HEK293 (cell line): ENCODE measurements at regions not wholly inside any gene's neighbourhood (a gene's known extent, or its start where the extent isn't known, plus 50 kb on each side); places are given as distances from the start of the nearest gene placed in this dataset.
"Not testable (repeated sequence)": the region's sequence is repeated elsewhere in the genome, so short reads cannot be mapped to it uniquely, and the experiment has no call there.

ENCODE experiments used
- CTCF ChIA-PET: fragments of 350-600 bp; formaldehyde crosslinking; extraction: SDS; loops from one replicate; lab custom pipeline; 2021; ENCODE audit warnings: antibody characterized with exemption; lab: Yijun Ruan, JAX
- POLR2A ChIA-PET: fragments of 300-600 bp; formaldehyde crosslinking; extraction: SDS; loops from one replicate; lab custom pipeline; 2020; ENCODE audit warnings: antibody characterized with exemption, inconsistent platforms; lab: Yijun Ruan, JAX
- H3K27ac ChIP-seq: fragments of 200-500 bp; sonication (Bioruptor generic); 2 replicates; pipeline ENCODE4 v1.5.1; 2014; ENCODE audit warnings: low read depth, low read length, control low read depth, inconsistent platforms; ENCODE audit errors: extremely low read depth
- H3K36me3 ChIP-seq, 2 experiments: fragments of 200-500 bp in 1 of 2; sonication (Bioruptor generic) in 1 of 2; 1 replicate in 1 of 2; 2 replicates in 1 of 2; pipeline ENCODE4 v1.5.1; 2014 to 2017; ENCODE audit warnings: inconsistent platforms in 2 of 2, low read length in 2 of 2; ENCODE audit not compliant: control insufficient read depth in 2 of 2, insufficient read depth in 1 of 2
- H3K4me1 ChIP-seq: fragments of 200-500 bp; sonication (Bioruptor generic); 2 replicates; pipeline ENCODE4 v1.5.1; 2014; ENCODE audit warnings: mild to moderate bottlenecking, low read length, inconsistent platforms; ENCODE audit not compliant: control insufficient read depth, insufficient read depth
- H3K4me3 ChIP-seq: 2 replicates; pipeline ENCODE4 v1.5.1; 2011; ENCODE audit warnings: low read depth, mild to moderate bottlenecking, control low read depth, low read length, moderate library complexity
- H3K9me3 ChIP-seq: fragments of 200-500 bp; sonication (Bioruptor generic); 2 replicates; pipeline ENCODE4 v1.5.1; 2014; ENCODE audit warnings: low read depth, low read length, inconsistent platforms; ENCODE audit not compliant: control insufficient read depth, insufficient read depth
- ELK4 ChIP-seq: IDR thresholded peaks from 2 replicates; pipeline ENCODE4 v1.6.1; 2011; ENCODE audit warnings: mild to moderate bottlenecking, low read depth, low read length, borderline replicate concordance
- HOXD13 ChIP-seq: sonication (generic); formaldehyde crosslinking; IDR thresholded peaks from 2 replicates; pipeline ENCODE4 v1.8.0; 2022; ENCODE audit warnings: missing genetic modification reagents, borderline replicate concordance
- KLF7 ChIP-seq: fragments of 450-650 bp; formaldehyde crosslinking; IDR thresholded peaks from 2 replicates; pipeline ENCODE4 v1.5.1; 2016; ENCODE audit warnings: missing biosample characterization, missing genetic modification characterization, borderline replicate concordance
- MEIS1 ChIP-seq: sonication (generic); formaldehyde crosslinking; IDR thresholded peaks from 2 replicates; pipeline ENCODE4 v1.8.1; 2022; ENCODE audit warnings: missing genetic modification reagents, mild to moderate bottlenecking, borderline replicate concordance
- SP2 ChIP-seq: fragments of 450-650 bp; formaldehyde crosslinking; IDR thresholded peaks from 2 replicates; pipeline ENCODE4 v1.5.1; 2016; ENCODE audit warnings: missing biosample characterization, missing genetic modification characterization
- SP7 ChIP-seq: fragments of 450-650 bp; formaldehyde crosslinking; IDR thresholded peaks from 2 replicates; pipeline ENCODE4 v1.5.1; 2016; ENCODE audit warnings: missing biosample characterization, missing genetic modification characterization
- YY1 ChIP-seq: fragments of 450-650 bp; formaldehyde crosslinking; IDR thresholded peaks from 2 replicates; pipeline ENCODE4 v1.5.1; 2018; ENCODE audit warnings: missing biosample characterization, missing genetic modification characterization
- ZBTB1 ChIP-seq: fragments of 450-650 bp; formaldehyde crosslinking; IDR thresholded peaks from 2 replicates; pipeline ENCODE4 v1.5.1; 2016; ENCODE audit warnings: missing biosample characterization, missing genetic modification characterization
- ZNF112 ChIP-seq: fragments of 450-650 bp; formaldehyde crosslinking; IDR thresholded peaks from 2 replicates; pipeline ENCODE4 v1.5.0; 2017; ENCODE audit warnings: missing biosample characterization, missing genetic modification characterization
- ZNF140 ChIP-seq: fragments of 450-650 bp; formaldehyde crosslinking; IDR thresholded peaks from 2 replicates; pipeline ENCODE4 v1.5.1; 2016; ENCODE audit warnings: missing biosample characterization, missing genetic modification characterization
- ZNF146 ChIP-seq: fragments of 450-650 bp; formaldehyde crosslinking; IDR thresholded peaks from 2 replicates; pipeline ENCODE4 v1.5.1; 2016; ENCODE audit warnings: missing biosample characterization, missing genetic modification characterization
- ZNF324 ChIP-seq: fragments of 450-650 bp; formaldehyde crosslinking; IDR thresholded peaks from 2 replicates; pipeline ENCODE4 v1.5.1; 2016; ENCODE audit warnings: missing biosample characterization, missing genetic modification characterization
- ZNF354C ChIP-seq: fragments of 450-650 bp; formaldehyde crosslinking; IDR thresholded peaks from 2 replicates; pipeline ENCODE4 v1.5.1; 2016; ENCODE audit warnings: missing biosample characterization, missing genetic modification characterization, low read depth, borderline replicate concordance
- ZNF404 ChIP-seq: fragments of 450-650 bp; formaldehyde crosslinking; IDR thresholded peaks from 2 replicates; pipeline ENCODE4 v1.5.1; 2017; ENCODE audit warnings: missing biosample characterization, missing genetic modification characterization
- ZNF544 ChIP-seq: fragments of 450-650 bp; formaldehyde crosslinking; IDR thresholded peaks from 2 replicates; pipeline ENCODE4 v1.5.0; 2017; ENCODE audit warnings: missing biosample characterization, missing genetic modification characterization
- ZSCAN16 ChIP-seq: fragments of 450-650 bp; formaldehyde crosslinking; IDR thresholded peaks from 2 replicates; pipeline ENCODE4 v1.5.1; 2016; ENCODE audit warnings: missing biosample characterization, missing genetic modification characterization
- TF ChIP-seq, protein P1 (sequence below): fragments of 450-650 bp; formaldehyde crosslinking; IDR thresholded peaks from 2 replicates; pipeline ENCODE4 v1.5.1; 2016; ENCODE audit warnings: missing biosample characterization, missing genetic modification characterization, low read depth
- TF ChIP-seq, protein P2 (sequence below): fragments of 450-650 bp; formaldehyde crosslinking; IDR thresholded peaks from 2 replicates; pipeline ENCODE4 v1.5.1; 2017; ENCODE audit warnings: missing biosample characterization, missing genetic modification characterization

DNA sequence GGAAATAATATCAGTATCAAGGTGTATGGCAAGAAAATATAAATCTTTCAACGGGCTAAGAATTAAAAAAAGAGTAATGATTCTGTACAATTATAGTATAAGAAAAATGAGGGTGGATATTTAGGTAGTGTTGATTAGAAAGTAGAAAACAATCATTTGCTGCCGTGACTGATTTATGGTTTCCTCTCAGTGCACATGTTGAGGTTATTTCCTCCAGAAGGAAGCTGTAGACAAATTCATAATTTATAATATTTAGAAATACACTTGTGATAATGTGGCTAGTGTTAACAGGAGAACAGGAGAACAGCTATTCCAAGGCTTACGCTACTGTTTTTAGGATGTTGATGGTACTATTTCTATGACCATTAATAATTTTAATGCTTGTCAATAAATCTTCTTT is 153.4 kb downstream of the GOLGA6L6 start:
- H3K4me1 ChIP-seq, H3K9me3 ChIP-seq, H3K4me3 ChIP-seq, H3K27ac ChIP-seq, H3K36me3 ChIP-seq, POLR2A ChIA-PET: not testable (repeated sequence)
- CTCF ChIA-PET: interaction anchor here (1.9 kb wide), 1 partner anchor 33 kb away, joined by 6 read pairs; no protein-coding TSS in a partner anchor

DNA sequence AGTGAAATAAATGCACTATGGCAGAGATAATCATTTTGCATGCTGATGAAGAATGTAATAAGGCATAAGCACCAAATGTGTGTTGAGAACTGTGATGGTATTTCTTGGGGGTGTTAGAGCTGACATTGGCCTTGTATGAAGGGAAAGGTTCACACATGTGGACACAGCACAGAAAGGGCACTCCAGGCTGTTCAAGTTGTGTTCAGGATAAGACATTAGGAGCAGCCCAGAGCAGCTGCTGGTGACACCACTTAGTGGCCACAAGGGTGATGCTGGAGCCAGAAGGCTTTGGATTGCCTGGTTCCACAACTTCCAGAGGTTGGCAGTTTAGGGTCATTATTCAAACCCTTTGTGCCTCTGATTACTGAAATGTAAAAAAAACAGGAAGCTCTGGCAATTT is 155.4 kb downstream of the GOLGA6L6 start:
- POLR2A ChIA-PET: no interaction called here
- H3K4me3 ChIP-seq: no peak overlapping the region
- CTCF ChIA-PET: no interaction called here
- no peak overlapping the region for H3K27ac ChIP-seq
- H3K9me3 ChIP-seq: no peaks in the 10 kb centered on the region
- no peaks in the 10 kb centered on the region for H3K36me3 ChIP-seq
- H3K4me1 ChIP-seq: no peaks in the 10 kb centered on the region
- no peak for TF ChIP-seq ZSCAN16 (tag by site-specific recombination)
- no peak for TF ChIP-seq YY1
- TF ChIP-seq, protein P1, sequence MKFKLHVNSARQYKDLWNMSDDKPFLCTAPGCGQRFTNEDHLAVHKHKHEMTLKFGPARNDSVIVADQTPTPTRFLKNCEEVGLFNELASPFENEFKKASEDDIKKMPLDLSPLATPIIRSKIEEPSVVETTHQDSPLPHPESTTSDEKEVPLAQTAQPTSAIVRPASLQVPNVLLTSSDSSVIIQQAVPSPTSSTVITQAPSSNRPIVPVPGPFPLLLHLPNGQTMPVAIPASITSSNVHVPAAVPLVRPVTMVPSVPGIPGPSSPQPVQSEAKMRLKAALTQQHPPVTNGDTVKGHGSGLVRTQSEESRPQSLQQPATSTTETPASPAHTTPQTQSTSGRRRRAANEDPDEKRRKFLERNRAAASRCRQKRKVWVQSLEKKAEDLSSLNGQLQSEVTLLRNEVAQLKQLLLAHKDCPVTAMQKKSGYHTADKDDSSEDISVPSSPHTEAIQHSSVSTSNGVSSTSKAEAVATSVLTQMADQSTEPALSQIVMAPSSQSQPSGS (tag by site-specific recombination): no peak
- TF ChIP-seq ZBTB1 (tag by site-specific recombination): no peak
- TF ChIP-seq ELK4: no peak
- TF ChIP-seq, protein P2, sequence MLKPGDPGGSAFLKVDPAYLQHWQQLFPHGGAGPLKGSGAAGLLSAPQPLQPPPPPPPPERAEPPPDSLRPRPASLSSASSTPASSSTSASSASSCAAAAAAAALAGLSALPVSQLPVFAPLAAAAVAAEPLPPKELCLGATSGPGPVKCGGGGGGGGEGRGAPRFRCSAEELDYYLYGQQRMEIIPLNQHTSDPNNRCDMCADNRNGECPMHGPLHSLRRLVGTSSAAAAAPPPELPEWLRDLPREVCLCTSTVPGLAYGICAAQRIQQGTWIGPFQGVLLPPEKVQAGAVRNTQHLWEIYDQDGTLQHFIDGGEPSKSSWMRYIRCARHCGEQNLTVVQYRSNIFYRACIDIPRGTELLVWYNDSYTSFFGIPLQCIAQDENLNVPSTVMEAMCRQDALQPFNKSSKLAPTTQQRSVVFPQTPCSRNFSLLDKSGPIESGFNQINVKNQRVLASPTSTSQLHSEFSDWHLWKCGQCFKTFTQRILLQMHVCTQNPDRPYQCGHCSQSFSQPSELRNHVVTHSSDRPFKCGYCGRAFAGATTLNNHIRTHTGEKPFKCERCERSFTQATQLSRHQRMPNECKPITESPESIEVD (tag by site-specific recombination): no peak
- TF ChIP-seq SP7 (tag by site-specific recombination): no peak
- no peak for TF ChIP-seq ZNF354C (tag by site-specific recombination)
- TF ChIP-seq ZNF140 (tag by site-specific recombination): no peak
- TF ChIP-seq ZNF404: no peak
- no peak for TF ChIP-seq ZNF324 (tag by site-specific recombination)
- TF ChIP-seq ZNF112 (tag by site-specific recombination): no peak
- no peak for TF ChIP-seq HOXD13
- no peak for TF ChIP-seq MEIS1 (CRISPR knock-in tag)
- no peak for TF ChIP-seq ZNF146
- no peak for TF ChIP-seq KLF7 (tag by site-specific recombination)
- no peak for TF ChIP-seq ZNF544 (tag by site-specific recombination)
- no peak for TF ChIP-seq SP2 (tag by site-specific recombination)

GRCh38 chr15:20380199-20380598 is 161.4 kb downstream of the GOLGA6L6 start:
- POLR2A ChIA-PET: not testable (repeated sequence)
- CTCF ChIA-PET: interaction anchor here (1.1 kb wide), 1 partner anchor 1843 kb away, joined by 3 read pairs; no protein-coding TSS in a partner anchor

More at GRCh38 chr15:20380199-20380598, 161.4 kb downstream of the GOLGA6L6 start:
- not testable (repeated sequence) for H3K9me3 ChIP-seq, H3K4me1 ChIP-seq, H3K36me3 ChIP-seq, H3K27ac ChIP-seq, H3K4me3 ChIP-seq
